OCI-LY1 (cell line): ENCODE measurements at regions not wholly inside any gene's neighbourhood (a gene's known extent, or its start where the extent isn't known, plus 50 kb on each side); places are given as distances from the start of the nearest gene placed in this dataset.
"Not testable (repeated sequence)": the region's sequence is repeated elsewhere in the genome, so short reads cannot be mapped to it uniquely, and the experiment has no call there.

Experiments
- H2AFZ ChIP-seq: fragments of 200-600 bp; sonication (generic), shearing (Covaris generic); 2 replicates; pipeline ENCODE4 v1.6.0; 2014; ENCODE audit warnings: antibody characterized with exemption, mild to moderate bottlenecking, low read length
- H3F3A ChIP-seq: fragments of 200-600 bp; sonication (generic), shearing (Covaris generic); 2 replicates; pipeline ENCODE4 v1.6.0; 2014; ENCODE audit warnings: mild to moderate bottlenecking, antibody characterized with exemption, low read length, moderate library complexity; ENCODE audit not compliant: insufficient read depth
- H3K27ac ChIP-seq: fragments of 200-600 bp; sonication (generic); 2 replicates; pipeline ENCODE4 v1.5.1; 2014; ENCODE audit warnings: low read length, mixed run types, mild to moderate bottlenecking, low read depth; ENCODE audit not compliant: poor library complexity, severe bottlenecking
- H3K27me3 ChIP-seq: fragments of 200-600 bp; sonication (generic); 2 replicates; pipeline ENCODE4 v1.6.0; 2014; ENCODE audit warnings: antibody characterized with exemption, mild to moderate bottlenecking, low read length, moderate library complexity; ENCODE audit not compliant: insufficient read depth
- H3K36me3 ChIP-seq: fragments of 200-600 bp; sonication (generic); 2 replicates; pipeline ENCODE4 v1.6.1; 2014; ENCODE audit warnings: mild to moderate bottlenecking, antibody characterized with exemption, low read length, moderate library complexity, mixed read lengths; ENCODE audit not compliant: insufficient read depth
- H3K4me1 ChIP-seq: fragments of 200-600 bp; sonication (generic); 2 replicates; pipeline ENCODE4 v1.5.1; 2014; ENCODE audit warnings: mild to moderate bottlenecking, low read length, moderate library complexity; ENCODE audit not compliant: insufficient read depth, severe bottlenecking
- H3K4me2 ChIP-seq: fragments of 200-600 bp; sonication (generic), shearing (Covaris generic); 2 replicates; pipeline ENCODE4 v1.6.1; 2014; ENCODE audit warnings: low read length
- H3K4me3 ChIP-seq: fragments of 200-600 bp; sonication (generic); 2 replicates; pipeline ENCODE4 v1.5.1; 2014; ENCODE audit warnings: low read length, low read depth, mild to moderate bottlenecking, mixed read lengths; ENCODE audit not compliant: poor library complexity, severe bottlenecking
- H3K79me2 ChIP-seq: fragments of 200-600 bp; shearing (Covaris generic); 2 replicates; pipeline ENCODE4 v1.6.1; 2016; ENCODE audit warnings: mixed run types, low read length, mixed read lengths; ENCODE audit not compliant: insufficient read depth
- H3K9ac ChIP-seq: fragments of 200-600 bp; sonication (generic), shearing (Covaris generic); 2 replicates; pipeline ENCODE4 v1.6.1; 2014; ENCODE audit warnings: mild to moderate bottlenecking, low read length, mixed read lengths
- H3K9me2 ChIP-seq: fragments of 200-600 bp; sonication (generic), shearing (Covaris generic); 2 replicates; pipeline ENCODE4 v1.6.1; 2014; ENCODE audit warnings: low read depth, mild to moderate bottlenecking, low read length, mixed read lengths
- H3K9me3 ChIP-seq: fragments of 200-600 bp; shearing (Covaris generic); 2 replicates; pipeline ENCODE4 v1.6.1; 2014; ENCODE audit warnings: low read length, mixed read lengths
- H4K20me1 ChIP-seq: fragments of 200-600 bp; sonication (generic), shearing (Covaris generic); 2 replicates; pipeline ENCODE4 v1.6.0; 2016; ENCODE audit warnings: mild to moderate bottlenecking, low read length; ENCODE audit not compliant: insufficient read depth
- CTCF ChIP-seq: fragments of 200-600 bp; sonication (generic), shearing (Covaris generic); IDR thresholded peaks from 2 replicates; pipeline ENCODE4 v1.5.1; 2017; ENCODE audit warnings: mild to moderate bottlenecking, antibody characterized with exemption, low read length, moderate library complexity, mixed read lengths
- EZH2 ChIP-seq: fragments of 200-600 bp; sonication (generic), shearing (Covaris generic); IDR thresholded peaks from 2 replicates; pipeline ENCODE4 v1.8.0; 2017; ENCODE audit warnings: borderline replicate concordance, mixed run types, mild to moderate bottlenecking, antibody characterized with exemption, low read length, moderate library complexity, mixed read lengths

GRCh38 chr2:51265539-51265938 lies 233.6 kb upstream of the NRXN1 start:
- H3K4me3 ChIP-seq = no peak overlapping the region
- TF ChIP-seq CTCF (no peak), EZH2 (no peak)
- H3K9me3 ChIP-seq = no peaks in the 10 kb centered on the region
- H3K27me3 ChIP-seq = no peaks in the 10 kb centered on the region
- no peak overlapping the region for H3K9ac ChIP-seq
- H3F3A ChIP-seq = no peaks in the 10 kb centered on the region
- H2AFZ ChIP-seq = no peak overlapping the region
- no peak overlapping the region for H3K27ac ChIP-seq
- no peaks in the 10 kb centered on the region for H4K20me1 ChIP-seq
- no peaks in the 10 kb centered on the region for H3K36me3 ChIP-seq
- H3K4me1 ChIP-seq = no peaks in the 10 kb centered on the region
- no peaks in the 10 kb centered on the region for H3K79me2 ChIP-seq
- H3K9me2 ChIP-seq = no peaks in the 10 kb centered on the region
- H3K4me2 ChIP-seq = no peak overlapping the region

- TF ChIP-seq CTCF (no peak), EZH2 (no peak)
- Histone ChIP-seq H4K20me1 (no peaks in the 10 kb centered on the region), H3K79me2 (no peaks in the 10 kb centered on the region), H3K9me2 (no peaks in the 10 kb centered on the region), H3K27me3 (no peaks in the 10 kb centered on the region), H3K9me3 (no peaks in the 10 kb centered on the region), H2AFZ (no peak overlapping the region), H3K4me1 (no peaks in the 10 kb centered on the region), H3K27ac (no peak overlapping the region), H3F3A (no peaks in the 10 kb centered on the region), H3K36me3 (no peaks in the 10 kb centered on the region), H3K4me3 (no peak overlapping the region), H3K9ac (no peak overlapping the region), H3K4me2 (no peak overlapping the region)
Observed at GRCh38 chr2:51263951-51264350, 232.0 kb upstream of the NRXN1 start.

GRCh38 chr2:51263101-51263500 lies 231.2 kb upstream of the NRXN1 start:
- not testable (repeated sequence) for H2AFZ ChIP-seq

GRCh38 chr2:51258301-51258700 lies 226.4 kb upstream of the NRXN1 start:
- no peaks in the 10 kb centered on the region for H3K79me2 ChIP-seq
- no peak overlapping the region for H3K4me2 ChIP-seq
- no peak overlapping the region for H3K27ac ChIP-seq
- no peaks in the 10 kb centered on the region for H3F3A ChIP-seq
- no peaks in the 10 kb centered on the region for H4K20me1 ChIP-seq
- H3K36me3 ChIP-seq = no peaks in the 10 kb centered on the region
- no peaks in the 10 kb centered on the region for H3K9me3 ChIP-seq
- no peaks in the 10 kb centered on the region for H3K27me3 ChIP-seq
- H2AFZ ChIP-seq = no peak overlapping the region
- no peaks in the 10 kb centered on the region for H3K4me1 ChIP-seq
- no peak overlapping the region for H3K4me3 ChIP-seq
- no peaks in the 10 kb centered on the region for H3K9me2 ChIP-seq
- TF ChIP-seq EZH2 (no peak), CTCF (no peak)
- H3K9ac ChIP-seq = no peak overlapping the region

More at GRCh38 chr2:51263101-51263500, 231.2 kb upstream of the NRXN1 start:
- H3K4me3 ChIP-seq, H3K4me2 ChIP-seq, H3K36me3 ChIP-seq, H3K4me1 ChIP-seq, H3K27ac ChIP-seq, H3K9me3 ChIP-seq, H3K9ac ChIP-seq, H3K27me3 ChIP-seq, H4K20me1 ChIP-seq, H3K79me2 ChIP-seq, H3K9me2 ChIP-seq, H3F3A ChIP-seq: not testable (repeated sequence)
